CD14-positive monocyte (primary cell): ENCODE measurements at regions not wholly inside any gene's neighbourhood (a gene's known extent, or its start where the extent isn't known, plus 50 kb on each side); places are given as distances from the start of the nearest gene placed in this dataset.

ENCODE experiments used
- DNase-seq, 3 donors: peaks; one replicate each; pipeline ENCODE4 v3.0.0-alpha.2; 2011 to 2022
- H2AFZ ChIP-seq: 2 replicates; pipeline ENCODE4 v1.6.0; 2012; ENCODE audit warnings: mild to moderate bottlenecking, low read depth, low read length, inconsistent platforms; ENCODE audit not compliant: insufficient read depth, poor library complexity, severe bottlenecking
- H3K27ac ChIP-seq, 2 donors: 1 replicate in 1 of 2; 2 replicates in 1 of 2; pipeline ENCODE4 v1.5.1; 2012 to 2013; ENCODE audit warnings: low read length in 2 of 2, control low read depth in 1 of 2, inconsistent platforms in 1 of 2, low read depth in 1 of 2, mild to moderate bottlenecking in 1 of 2
- H3K27me3 ChIP-seq, 2 donors: one replicate each; pipeline versions ENCODE4 v1.6.0 to v1.6.1; 2011 to 2013; ENCODE audit warnings: low read length in 2 of 2; ENCODE audit not compliant: control insufficient read depth in 2 of 2, insufficient read depth in 2 of 2
- H3K36me3 ChIP-seq, 2 donors: replicated peaks in 1 of 2; 1 replicate in 1 of 2; 2 replicates in 1 of 2; pipeline versions ENCODE4 v1.5.1 to v1.6.1; 2012 to 2013; ENCODE audit warnings: low read length in 2 of 2, control low read depth in 1 of 2, inconsistent platforms in 1 of 2, mild to moderate bottlenecking in 1 of 2; ENCODE audit not compliant: insufficient read depth in 2 of 2, control insufficient read depth in 1 of 2
- H3K4me1 ChIP-seq, 2 donors: 1 replicate in 1 of 2; 2 replicates in 1 of 2; pipeline versions ENCODE4 v1.5.1 to v1.6.1; 2012 to 2013; ENCODE audit warnings: low read length in 2 of 2, control low read depth in 1 of 2, inconsistent platforms in 1 of 2, mild to moderate bottlenecking in 1 of 2, moderate library complexity in 1 of 2; ENCODE audit not compliant: insufficient read depth in 2 of 2, control insufficient read depth in 1 of 2
- H3K4me2 ChIP-seq: replicated peaks from 2 replicates; pipeline ENCODE3; 2012; ENCODE audit warnings: low read length, moderate library complexity, mild to moderate bottlenecking; ENCODE audit not compliant: poor library complexity, severe bottlenecking; ENCODE audit errors: extremely low read depth
- H3K4me3 ChIP-seq, 3 experiments: fragments of 200-600 bp in 1 of 3; sonication (generic) in 1 of 3; replicated peaks in 1 of 3; 1 replicate in 2 of 3; 2 replicates in 1 of 3; pipeline ENCODE4 v1.5.1; 2011 to 2013; ENCODE audit warnings: low read length in 3 of 3, mild to moderate bottlenecking in 3 of 3, control low read depth in 2 of 3, low read depth in 2 of 3, inconsistent platforms in 1 of 3, moderate library complexity in 1 of 3
- H3K79me2 ChIP-seq: 2 replicates; pipeline ENCODE4 v1.6.0; 2012; ENCODE audit warnings: mild to moderate bottlenecking, control low read depth, inconsistent platforms, low read length, moderate library complexity; ENCODE audit not compliant: insufficient read depth
- H3K9ac ChIP-seq: 2 replicates; pipeline ENCODE4 v1.6.0; 2017; ENCODE audit warnings: low read length, mild to moderate bottlenecking; ENCODE audit not compliant: insufficient read depth, poor library complexity, severe bottlenecking
- H3K9me3 ChIP-seq, 2 donors: replicated peaks in 1 of 2; 1 replicate in 1 of 2; 2 replicates in 1 of 2; pipeline versions ENCODE4 v1.5.1 to v1.6.1; 2012 to 2013; ENCODE audit warnings: low read length in 2 of 2, control low read depth in 1 of 2; ENCODE audit not compliant: control insufficient read depth in 1 of 2, insufficient read depth in 1 of 2
- H4K20me1 ChIP-seq: 2 replicates; pipeline ENCODE4 v1.6.0; 2012; ENCODE audit warnings: mild to moderate bottlenecking, low read length, control low read depth, moderate library complexity; ENCODE audit not compliant: insufficient read depth
- H3K27ac Mint-ChIP-seq, 7 donors: one replicate each; pipeline ENCODE4 v1.8.0; 2020; ENCODE audit warnings: mild to moderate bottlenecking in 7 of 7, mixed read lengths in 7 of 7, moderate library complexity in 6 of 7, inconsistent platforms in 2 of 7
- H3K27me3 Mint-ChIP-seq, 3 donors: one replicate each; pipeline ENCODE4 v1.8.0; 2021 to 2022; ENCODE audit warnings: low read depth in 3 of 3, mild to moderate bottlenecking in 3 of 3, mixed read lengths in 3 of 3, moderate library complexity in 3 of 3, inconsistent platforms in 1 of 3
- H3K36me3 Mint-ChIP-seq, 2 donors: one replicate each; pipeline ENCODE4 v1.8.0; 2020; ENCODE audit warnings: mixed read lengths in 2 of 2, inconsistent platforms in 1 of 2, mild to moderate bottlenecking in 1 of 2
- H3K4me1 Mint-ChIP-seq: one replicate; pipeline ENCODE4 v1.8.0; 2020; ENCODE audit warnings: mild to moderate bottlenecking, mixed read lengths
- H3K4me3 Mint-ChIP-seq, 2 donors: one replicate each; pipeline ENCODE4 v1.8.0; 2020; ENCODE audit warnings: mild to moderate bottlenecking in 2 of 2, mixed read lengths in 2 of 2, moderate library complexity in 1 of 2
- H3K9me3 Mint-ChIP-seq, 7 donors: one replicate each; pipeline ENCODE4 v1.8.0; 2020 to 2022; ENCODE audit warnings: mixed read lengths in 7 of 7, mild to moderate bottlenecking in 6 of 7, moderate library complexity in 6 of 7, inconsistent platforms in 2 of 7
- CTCF ChIP-seq: fragments of 200-600 bp; IDR thresholded peaks from one replicate; pipeline ENCODE4 v1.8.0; 2022; ENCODE audit warnings: antibody characterized with exemption, mild to moderate bottlenecking
- WGBS: methylation state at CpG from one replicate; pipeline ENCODE4 v1.1.5; 2013; ENCODE audit warnings: missing lambda C conversion rate; ENCODE audit not compliant: insufficient coverage; 5-methylcytosine and 5-hydroxymethylcytosine counted together
- intact Hi-C, 2 donors: fragments of 100-400 bp; cut with micrococcal nuclease; formaldehyde crosslinking; loops; one replicate each; pipeline versions ENCODE4 v1.15.0 to v1.15.1; 2023

- Histone ChIP-seq H3K79me2 (no peaks in the 10 kb centered on the region), H2AFZ (no peak overlapping the region), H3K4me1 (no peaks in the 10 kb centered on the region), H3K9ac (no peak overlapping the region), H3K9me3 (peaks cover 5 to 11% of the 10 kb centered on the region in 2 donors), H3K4me2 (no peak overlapping the region), H3K27me3 (no peaks in the 10 kb centered on the region), H3K36me3 (no peaks in the 10 kb centered on the region), H3K4me3 (no peak overlapping the region), H4K20me1 (no peaks in the 10 kb centered on the region), H3K27ac (no peak overlapping the region)
- H3K36me3 Mint-ChIP-seq: no peaks in the 10 kb centered on the region
- no peak overlapping the region for H3K27ac Mint-ChIP-seq
- TF ChIP-seq CTCF: no peak
- WGBS: no CpG with 5 or more reads among the region's 3 CpGs
- H3K27me3 Mint-ChIP-seq: peaks cover 0 to 3% (median 0%) of the 10 kb centered on the region in 3 donors
- H3K4me3 Mint-ChIP-seq: no peak overlapping the region
- intact Hi-C loops: no loop called here
- peaks cover 0 to 25% (median 8%) of the 10 kb centered on the region in 7 donors for H3K9me3 Mint-ChIP-seq
- no peak for DNase-seq
- H3K4me1 Mint-ChIP-seq: no peaks in the 10 kb centered on the region
These were observed 223.6 kb downstream of the NMUR2 start for GRCh38 chr5:152181461-152181860.

GRCh38 chr5:152178350-152178699, 226.8 kb downstream of the NMUR2 start:
- Mint-ChIP-seq H3K4me3 (no peak overlapping the region), H3K27ac (no peak overlapping the region), H3K9me3 (peaks cover 3 to 24% (median 6%) of the 10 kb centered on the region in 7 donors), H3K27me3 (peaks cover 1 to 5% (median 3%) of the 10 kb centered on the region in 3 donors), H3K4me1 (no peaks in the 10 kb centered on the region), H3K36me3 (no peaks in the 10 kb centered on the region)
- Histone ChIP-seq H3K79me2 (no peaks in the 10 kb centered on the region), H3K27me3 (no peaks in the 10 kb centered on the region), H3K4me1 (no peaks in the 10 kb centered on the region), H4K20me1 (no peaks in the 10 kb centered on the region), H2AFZ (no peak overlapping the region), H3K4me2 (no peak overlapping the region), H3K36me3 (no peaks in the 10 kb centered on the region), H3K9me3 (peaks cover 5 to 11% of the 10 kb centered on the region in 2 donors), H3K4me3 (no peak overlapping the region), H3K9ac (no peak overlapping the region), H3K27ac (no peak overlapping the region)
- 100% methylated on average over 1 of the region's 2 CpGs for WGBS
- no peak for TF ChIP-seq CTCF
- DNase-seq: no peak
- intact Hi-C loops: no loop called here
